ENCODE measurements at regions not wholly inside any gene's neighbourhood (a gene's known extent, or its start where the extent isn't known, plus 50 kb on each side); places are given as distances from the start of the nearest gene placed in this dataset.

DNA sequence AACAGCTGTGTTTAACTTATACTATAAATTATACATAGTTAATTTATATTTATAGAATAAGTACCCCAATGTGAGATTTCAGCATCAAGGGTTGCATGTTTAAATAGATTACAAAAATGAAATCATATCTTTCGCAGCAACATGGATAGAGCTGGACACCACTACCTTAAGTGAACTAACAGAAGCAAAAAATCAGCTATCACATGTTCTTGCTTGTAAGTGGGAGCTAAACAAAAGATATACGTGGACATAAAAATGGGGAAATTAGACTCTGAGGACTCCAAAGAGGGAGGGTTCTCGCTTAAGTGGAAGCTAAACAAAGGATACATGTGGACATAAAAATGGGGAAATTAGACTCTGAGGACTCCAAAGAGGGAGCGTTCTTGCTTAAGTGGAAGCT lies 626.5 kb upstream of the DPPA4 start:
- TF ChIP-seq, protein P1, sequence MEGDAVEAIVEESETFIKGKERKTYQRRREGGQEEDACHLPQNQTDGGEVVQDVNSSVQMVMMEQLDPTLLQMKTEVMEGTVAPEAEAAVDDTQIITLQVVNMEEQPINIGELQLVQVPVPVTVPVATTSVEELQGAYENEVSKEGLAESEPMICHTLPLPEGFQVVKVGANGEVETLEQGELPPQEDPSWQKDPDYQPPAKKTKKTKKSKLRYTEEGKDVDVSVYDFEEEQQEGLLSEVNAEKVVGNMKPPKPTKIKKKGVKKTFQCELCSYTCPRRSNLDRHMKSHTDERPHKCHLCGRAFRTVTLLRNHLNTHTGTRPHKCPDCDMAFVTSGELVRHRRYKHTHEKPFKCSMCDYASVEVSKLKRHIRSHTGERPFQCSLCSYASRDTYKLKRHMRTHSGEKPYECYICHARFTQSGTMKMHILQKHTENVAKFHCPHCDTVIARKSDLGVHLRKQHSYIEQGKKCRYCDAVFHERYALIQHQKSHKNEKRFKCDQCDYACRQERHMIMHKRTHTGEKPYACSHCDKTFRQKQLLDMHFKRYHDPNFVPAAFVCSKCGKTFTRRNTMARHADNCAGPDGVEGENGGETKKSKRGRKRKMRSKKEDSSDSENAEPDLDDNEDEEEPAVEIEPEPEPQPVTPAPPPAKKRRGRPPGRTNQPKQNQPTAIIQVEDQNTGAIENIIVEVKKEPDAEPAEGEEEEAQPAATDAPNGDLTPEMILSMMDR (conservative IDR thresholded peaks at IDR 0.05), result no peak
- no peak overlapping the region for H3K18ac ChIP-seq (ENCODE audit: insufficient read length, low read depth, low read length)
- Mint-ChIP-seq H3K27ac (no peak overlapping the region; a peak in 1 of 7 replicates), H3K4me3 (no peak overlapping the region), H3K27me3 (ENCODE audit: low read depth) (no peaks in the 10 kb centered on the region), H3K4me1 (peaks cover 3% of the 10 kb centered on the region in 2 experiments; a peak in 1 of 4 replicates), H3K36me3 (ENCODE audit: insufficient read depth in 1 of 3, low read depth in 3 of 3) (no peaks in the 10 kb centered on the region; a peak in 1 of 7 replicates), H3K9me3 (no peaks in the 10 kb centered on the region)
- no peak overlapping the region for H2BK12ac ChIP-seq (ENCODE audit: insufficient read length, low read depth, low read length)
- no peak for DNase-seq
- H3K79me2 ChIP-seq (ENCODE audit: insufficient read depth, low read length), result no peaks in the 10 kb centered on the region
- H2BK20ac ChIP-seq (ENCODE audit: low read depth, low read length, poor library complexity, severe bottlenecking), result no peak overlapping the region
- no peak overlapping the region for H3T11ph ChIP-seq (ENCODE audit: low read length)
- H3K56ac ChIP-seq (ENCODE audit: insufficient read length, low read depth, low read length), result no peak overlapping the region
- H4K20me1 ChIP-seq (ENCODE audit: control insufficient read depth, insufficient read depth, insufficient read length), result no peaks in the 10 kb centered on the region
- no peak overlapping the region for H3K23ac ChIP-seq (ENCODE audit: insufficient read length, low read depth, low read length)
- no peaks in the 10 kb centered on the region for H3K4me1 ChIP-seq (ENCODE audit: insufficient read depth, low read length)
- H3K27me3 ChIP-seq (ENCODE audit: insufficient read depth, low read length), result no peaks in the 10 kb centered on the region
- H4K5ac ChIP-seq (ENCODE audit: insufficient read length, low read depth, low read length), result no peak overlapping the region
- no peak overlapping the region for H3K14ac ChIP-seq (ENCODE audit: insufficient read depth, low read length)
- H3K9me3 ChIP-seq (ENCODE audit: control insufficient read depth, low read depth, low read length), result no peaks in the 10 kb centered on the region
- H4K91ac ChIP-seq (ENCODE audit: insufficient read length, low read depth, low read length), result no peak overlapping the region
- no peak overlapping the region for H2BK15ac ChIP-seq (ENCODE audit: low read depth, low read length)
- no peak overlapping the region for H3K27ac ChIP-seq (ENCODE audit: insufficient read length, low read depth, low read length)
- WGBS (ENCODE audit: extremely low coverage, insufficient read length, low lambda C conversion rate), result no CpG with 5 or more reads among the region's 4 CpGs
- H2BK120ac ChIP-seq (ENCODE audit: low read depth, low read length, poor library complexity, severe bottlenecking), result no peak overlapping the region
- H3K4ac ChIP-seq (ENCODE audit: low read depth, low read length), result no peak overlapping the region
- no peak overlapping the region for H4K8ac ChIP-seq (replicated peaks; ENCODE audit: insufficient read length, low read depth, low read length)
- H3K79me1 ChIP-seq (ENCODE audit: insufficient read depth, low read depth, low read length, poor library complexity, severe bottlenecking), result no peaks in the 10 kb centered on the region
- no peak overlapping the region for H3K4me2 ChIP-seq (ENCODE audit: insufficient read depth, insufficient read length, low read length)
- H2AK5ac ChIP-seq (ENCODE audit: insufficient read length, low read length), result no peak overlapping the region
- H3K9ac ChIP-seq (ENCODE audit: extremely low read depth, insufficient read length, low read length), result no peak overlapping the region
- H3K23me2 ChIP-seq (ENCODE audit: insufficient read length, low read depth, low read length, poor library complexity, severe bottlenecking), result no peaks in the 10 kb centered on the region
- no peak overlapping the region for H2BK5ac ChIP-seq (ENCODE audit: insufficient read length, low read length)
- no peak overlapping the region for H2AFZ ChIP-seq (ENCODE audit: low read length)

Data from H9 (cell line).